NT2/D1 (cell line): ENCODE measurements at regions not wholly inside any gene's neighbourhood (a gene's known extent, or its start where the extent isn't known, plus 50 kb on each side); places are given as distances from the start of the nearest gene placed in this dataset.

Experiments used
- SUZ12 ChIP-seq: IDR thresholded peaks from 2 replicates; pipeline ENCODE4 v1.6.1; 2011; ENCODE audit not compliant: insufficient read length, insufficient read depth; ENCODE audit errors: extremely low read depth
- YY1 ChIP-seq: IDR thresholded peaks from 2 replicates; pipeline ENCODE4 v1.6.1; 2011; ENCODE audit not compliant: insufficient read length, insufficient read depth
- ZNF274 ChIP-seq: IDR thresholded peaks from 2 replicates; pipeline ENCODE4 v1.6.1; 2011; ENCODE audit warnings: mild to moderate bottlenecking, low read depth, low read length

DNA sequence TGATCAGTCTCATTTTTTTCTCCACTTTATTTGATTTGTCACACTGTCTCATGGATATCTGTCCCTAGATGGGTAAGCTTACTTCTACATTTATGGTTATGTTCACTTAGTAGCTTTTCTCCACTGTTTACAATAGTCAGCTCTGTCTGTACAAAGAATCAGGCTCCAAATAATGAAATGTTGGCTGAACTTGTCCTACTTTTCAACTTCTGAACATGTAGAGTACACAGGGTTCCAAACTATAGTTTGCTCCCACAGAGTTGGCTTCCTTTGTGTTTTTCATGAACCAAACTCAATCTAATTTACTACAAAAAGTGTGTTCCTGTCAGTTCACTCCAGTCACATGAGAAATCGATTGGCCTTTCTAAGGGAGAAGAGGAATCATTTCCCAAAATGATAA, 175.0 kb downstream of the CCDC71L start:
- TF ChIP-seq ZNF274 (no peak), YY1 (no peak), SUZ12 (no peak)
